ENCODE measurements at regions not wholly inside any gene's neighbourhood (a gene's known extent, or its start where the extent isn't known, plus 50 kb on each side); places are given as distances from the start of the nearest gene placed in this dataset.

- Histone ChIP-seq H3K36me3 (no peaks in the 10 kb centered on the region), H3K27me3 (no peaks in the 10 kb centered on the region), H3K9me3 (no peaks in the 10 kb centered on the region), H3K4me1 (ENCODE audit: insufficient read depth) (no peaks in the 10 kb centered on the region), H3K4me3 (no peak overlapping the region), H3K27ac (no peak overlapping the region)
- no peak for DNase-seq
- intact Hi-C loops (cut with DNase I): no loop called here
- WGBS, 3 donors: 76 to 90% (median 90%) methylated on average over 1 of the region's 1 CpG
- TF ChIP-seq EP300 (IDR thresholded peaks at IDR 0.05) (no peak), CTCF (IDR thresholded peaks at IDR 0.05) (no peak), POLR2A (IDR thresholded peaks at IDR 0.05) (no peak)
Observed at GRCh38 chr4:111635646-111636045, 509.6 kb upstream of the FAM241A start.

- DNase-seq: no peak
- WGBS, 3 donors: 18 to 20% (median 20%) methylated on average over 2 of the region's 2 CpGs
- TF ChIP-seq POLR2A (IDR thresholded peaks at IDR 0.05) (no peak), EP300 (IDR thresholded peaks at IDR 0.05) (no peak), CTCF (IDR thresholded peaks at IDR 0.05) (no peak)
Observed at GRCh38 chr4:111636961-111637585, 508.2 kb upstream of the FAM241A start.

GRCh38 chr4:111639120-111639690 lies 506.0 kb upstream of the FAM241A start:
- no peak for TF ChIP-seq EP300 (IDR thresholded peaks at IDR 0.05)
- TF ChIP-seq CTCF (IDR thresholded peaks at IDR 0.05): no peak
- no peak for TF ChIP-seq POLR2A (IDR thresholded peaks at IDR 0.05)
- no peak overlapping the region for H3K27ac ChIP-seq
- no peaks in the 10 kb centered on the region for H3K9me3 ChIP-seq
- H3K4me1 ChIP-seq (ENCODE audit: insufficient read depth): no peaks in the 10 kb centered on the region
- 8 to 24% (median 16%) methylated on average over 3 of the region's 3 CpGs for WGBS, 3 donors
- H3K36me3 ChIP-seq: no peaks in the 10 kb centered on the region
- intact Hi-C loops (cut with DNase I): no loop called here
- no peaks in the 10 kb centered on the region for H3K27me3 ChIP-seq
- H3K4me3 ChIP-seq: no peak overlapping the region
- DNase-seq: no peak

More at GRCh38 chr4:111636961-111637585, 508.2 kb upstream of the FAM241A start:
- Histone ChIP-seq H3K27ac (no peak overlapping the region), H3K36me3 (no peaks in the 10 kb centered on the region), H3K4me3 (no peak overlapping the region), H3K27me3 (no peaks in the 10 kb centered on the region), H3K4me1 (ENCODE audit: insufficient read depth) (no peaks in the 10 kb centered on the region), H3K9me3 (no peaks in the 10 kb centered on the region)
- intact Hi-C loops (cut with DNase I): no loop called here

- H3K36me3 ChIP-seq: no peaks in the 10 kb centered on the region
- intact Hi-C loops (cut with DNase I): no loop called here
- 55 to 62% (median 58%) methylated on average over 6 of the region's 6 CpGs for WGBS, 3 donors
- H3K27me3 ChIP-seq: no peaks in the 10 kb centered on the region
- no peak overlapping the region for H3K4me3 ChIP-seq
- TF ChIP-seq CTCF (IDR thresholded peaks at IDR 0.05) (no peak), EP300 (IDR thresholded peaks at IDR 0.05) (no peak), POLR2A (IDR thresholded peaks at IDR 0.05) (no peak)
- no peak overlapping the region for H3K27ac ChIP-seq
- no peak for DNase-seq
- no peaks in the 10 kb centered on the region for H3K4me1 ChIP-seq (ENCODE audit: insufficient read depth)
- no peaks in the 10 kb centered on the region for H3K9me3 ChIP-seq
Observed at GRCh38 chr4:111639876-111640275, 505.4 kb upstream of the FAM241A start.
